ENCODE measurements at regions not wholly inside any gene's neighbourhood (a gene's known extent, or its start where the extent isn't known, plus 50 kb on each side); places are given as distances from the start of the nearest gene placed in this dataset.

- no peak for TF ChIP-seq CTCF (conservative IDR thresholded peaks at IDR 0.05 in 1 of 2, IDR thresholded peaks at IDR 0.05 in 1 of 2; ENCODE audit: extremely low read depth in 1 of 2, insufficient read depth in 1 of 2, low read depth in 1 of 2, low read length in 2 of 2)
- no peak for TF ChIP-seq EZH2 (IDR thresholded peaks at IDR 0.05; ENCODE audit: borderline replicate concordance, low read length)
Measured at GRCh38 chr9:31740705-31741104, 643.7 kb upstream of the ACO1 start.

Measured in mammary epithelial cell (primary cell).